NT2/D1 (cell line): ENCODE measurements at regions not wholly inside any gene's neighbourhood (a gene's known extent, or its start where the extent isn't known, plus 50 kb on each side); places are given as distances from the start of the nearest gene placed in this dataset.

Experiments
- DNase-seq: peaks from one replicate; pipeline ENCODE4 v3.0.0-alpha.2; 2011; ENCODE audit warnings: low read depth, low spot score
- H3K27me3 ChIP-seq: 2 replicates; pipeline ENCODE4 v1.6.0; 2011; ENCODE audit warnings: mild to moderate bottlenecking; ENCODE audit not compliant: insufficient read length, insufficient read depth
- H3K36me3 ChIP-seq: 2 replicates; pipeline ENCODE4 v1.6.1; 2011; ENCODE audit warnings: mild to moderate bottlenecking, low read length, mixed read lengths; ENCODE audit not compliant: insufficient read depth, insufficient read length
- H3K4me1 ChIP-seq: 2 replicates; pipeline ENCODE4 v1.5.1; 2011; ENCODE audit not compliant: insufficient read depth, insufficient read length
- H3K4me3 ChIP-seq: 2 replicates; pipeline ENCODE4 v1.5.1; 2011; ENCODE audit warnings: low read depth; ENCODE audit not compliant: insufficient read length
- H3K9ac ChIP-seq: 2 replicates; pipeline ENCODE4 v1.6.0; 2011; ENCODE audit warnings: low read depth; ENCODE audit not compliant: insufficient read length
- H3K9me3 ChIP-seq: 2 replicates; pipeline ENCODE4 v1.5.1; 2011; ENCODE audit warnings: mild to moderate bottlenecking, low read length; ENCODE audit not compliant: insufficient read depth
- SUZ12 ChIP-seq: IDR thresholded peaks from 2 replicates; pipeline ENCODE4 v1.6.1; 2011; ENCODE audit not compliant: insufficient read length, insufficient read depth; ENCODE audit errors: extremely low read depth
- YY1 ChIP-seq: IDR thresholded peaks from 2 replicates; pipeline ENCODE4 v1.6.1; 2011; ENCODE audit not compliant: insufficient read length, insufficient read depth
- ZNF274 ChIP-seq: IDR thresholded peaks from 2 replicates; pipeline ENCODE4 v1.6.1; 2011; ENCODE audit warnings: mild to moderate bottlenecking, low read depth, low read length

DNA sequence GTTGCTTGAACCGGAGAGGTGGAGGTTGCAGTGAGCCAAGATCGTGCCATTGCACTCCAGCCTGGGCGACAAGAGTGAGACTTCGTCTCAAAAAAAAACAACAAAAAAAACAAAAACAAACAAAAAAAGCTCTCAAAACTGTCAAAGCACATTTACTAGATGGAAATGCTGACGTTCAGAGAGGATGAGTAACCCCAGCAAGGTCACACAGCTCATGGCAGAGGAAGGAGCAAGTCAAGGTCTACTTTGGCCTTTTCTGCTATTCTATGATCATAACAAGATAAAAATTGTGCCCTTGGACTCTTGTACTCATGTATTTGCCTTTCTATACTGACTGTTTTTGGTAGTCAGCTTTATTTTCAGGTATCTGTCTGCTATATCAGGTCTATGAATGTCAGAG lies 109.5 kb downstream of the ARL6IP6 start:
- H3K4me1 ChIP-seq: no peaks in the 10 kb centered on the region
- DNase-seq: no peak
- H3K36me3 ChIP-seq: no peaks in the 10 kb centered on the region
- H3K9ac ChIP-seq: no peak overlapping the region
- no peaks in the 10 kb centered on the region for H3K9me3 ChIP-seq
- H3K27me3 ChIP-seq: no peaks in the 10 kb centered on the region
- TF ChIP-seq YY1: no peak
- H3K4me3 ChIP-seq: no peak overlapping the region

- H3K27me3 ChIP-seq: no peaks in the 10 kb centered on the region
- DNase-seq: no peak
- no peak for TF ChIP-seq ZNF274
- no peak for TF ChIP-seq SUZ12
- TF ChIP-seq YY1: no peak
- H3K4me1 ChIP-seq: no peaks in the 10 kb centered on the region
- H3K36me3 ChIP-seq: no peaks in the 10 kb centered on the region
- no peak overlapping the region for H3K4me3 ChIP-seq
- H3K9ac ChIP-seq: no peak overlapping the region
- no peaks in the 10 kb centered on the region for H3K9me3 ChIP-seq
Measured at GRCh38 chr2:152826581-152827279, 108.3 kb downstream of the ARL6IP6 start.

DNA sequence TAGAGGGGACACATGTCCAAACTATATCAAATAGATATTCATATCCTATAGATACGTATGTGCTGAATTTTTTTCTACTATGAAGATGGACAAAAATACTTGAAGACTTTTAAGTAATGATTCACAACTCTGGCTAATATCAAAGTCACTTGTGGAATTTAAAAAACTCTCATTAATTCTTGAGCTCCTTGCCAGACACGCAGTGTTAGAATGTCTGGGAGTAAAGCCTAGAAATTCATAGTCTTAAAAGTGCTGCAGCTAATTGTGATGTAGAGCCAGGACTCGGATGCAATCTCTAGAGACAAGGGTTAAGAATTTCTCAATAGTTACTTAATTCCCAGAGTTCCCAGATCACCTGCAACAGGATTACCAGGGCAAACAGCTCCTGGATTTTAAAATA lies 107.4 kb downstream of the ARL6IP6 start:
- no peak overlapping the region for H3K9ac ChIP-seq
- H3K4me1 ChIP-seq: no peaks in the 10 kb centered on the region
- no peak for DNase-seq
- no peak for TF ChIP-seq SUZ12
- no peak for TF ChIP-seq YY1
- TF ChIP-seq ZNF274: no peak
- no peak overlapping the region for H3K4me3 ChIP-seq
- no peaks in the 10 kb centered on the region for H3K36me3 ChIP-seq
- no peaks in the 10 kb centered on the region for H3K27me3 ChIP-seq
- H3K9me3 ChIP-seq: no peaks in the 10 kb centered on the region

DNA sequence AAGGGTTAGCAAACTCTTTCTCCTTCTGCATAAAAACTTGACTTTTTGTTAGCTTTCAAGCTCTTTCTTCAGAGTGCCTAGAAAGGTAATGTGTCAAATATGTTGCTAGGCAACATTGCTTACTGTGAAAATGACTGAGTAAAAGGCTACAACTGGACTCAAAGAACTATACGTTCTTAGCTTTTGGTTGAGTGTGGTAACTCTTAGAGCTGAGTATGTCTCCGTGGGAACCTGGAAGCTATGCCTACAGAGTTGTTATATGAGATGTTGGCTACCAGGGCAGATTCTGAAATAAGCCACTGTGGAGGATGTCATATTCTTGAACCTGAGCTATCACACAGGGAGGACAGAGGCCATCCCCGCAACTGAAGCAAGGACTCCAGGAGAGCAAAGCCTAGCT lies 105.5 kb downstream of the ARL6IP6 start:
- no peak for DNase-seq
- TF ChIP-seq SUZ12 (no peak), YY1 (no peak), ZNF274 (no peak)

GRCh38 chr2:152822676-152823075 lies 104.3 kb downstream of the ARL6IP6 start:
- H3K36me3 ChIP-seq: no peaks in the 10 kb centered on the region
- H3K4me1 ChIP-seq: no peaks in the 10 kb centered on the region
- H3K9me3 ChIP-seq: no peaks in the 10 kb centered on the region
- TF ChIP-seq YY1: no peak
- no peak for TF ChIP-seq SUZ12
- no peak for TF ChIP-seq ZNF274
- H3K27me3 ChIP-seq: no peaks in the 10 kb centered on the region
- no peak for DNase-seq
- H3K4me3 ChIP-seq: no peak overlapping the region
- H3K9ac ChIP-seq: no peak overlapping the region

More for the DNA sequence above, 105.5 kb downstream of the ARL6IP6 start:
- H3K9ac ChIP-seq: no peak overlapping the region
- no peak overlapping the region for H3K4me3 ChIP-seq
- no peaks in the 10 kb centered on the region for H3K9me3 ChIP-seq
- no peaks in the 10 kb centered on the region for H3K4me1 ChIP-seq
- no peaks in the 10 kb centered on the region for H3K27me3 ChIP-seq
- no peaks in the 10 kb centered on the region for H3K36me3 ChIP-seq

DNA sequence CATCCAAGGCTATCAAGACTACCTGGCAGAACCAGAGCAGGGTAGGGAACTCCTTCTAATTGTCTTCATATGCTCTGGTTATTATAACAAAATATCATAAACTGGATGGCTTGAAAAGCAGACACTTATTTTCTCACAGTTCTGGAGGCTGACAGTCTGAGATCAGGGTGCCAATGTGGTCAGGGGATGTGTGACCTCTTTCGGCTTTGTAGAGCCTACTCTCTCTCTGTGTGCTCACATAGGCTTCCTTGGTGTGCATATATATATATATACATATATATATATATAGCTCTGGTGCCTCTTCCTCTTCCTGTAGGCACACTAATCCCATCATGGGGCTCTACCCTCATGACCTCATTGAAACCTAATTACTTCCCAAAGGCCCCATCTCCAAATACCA lies 101.6 kb downstream of the ARL6IP6 start:
- H3K9ac ChIP-seq: no peak overlapping the region
- TF ChIP-seq YY1: no peak
- TF ChIP-seq ZNF274: no peak
- TF ChIP-seq SUZ12: no peak
- no peaks in the 10 kb centered on the region for H3K36me3 ChIP-seq
- H3K27me3 ChIP-seq: no peaks in the 10 kb centered on the region
- no peaks in the 10 kb centered on the region for H3K9me3 ChIP-seq
- no peaks in the 10 kb centered on the region for H3K4me1 ChIP-seq
- DNase-seq: no peak
- H3K4me3 ChIP-seq: no peak overlapping the region

DNA sequence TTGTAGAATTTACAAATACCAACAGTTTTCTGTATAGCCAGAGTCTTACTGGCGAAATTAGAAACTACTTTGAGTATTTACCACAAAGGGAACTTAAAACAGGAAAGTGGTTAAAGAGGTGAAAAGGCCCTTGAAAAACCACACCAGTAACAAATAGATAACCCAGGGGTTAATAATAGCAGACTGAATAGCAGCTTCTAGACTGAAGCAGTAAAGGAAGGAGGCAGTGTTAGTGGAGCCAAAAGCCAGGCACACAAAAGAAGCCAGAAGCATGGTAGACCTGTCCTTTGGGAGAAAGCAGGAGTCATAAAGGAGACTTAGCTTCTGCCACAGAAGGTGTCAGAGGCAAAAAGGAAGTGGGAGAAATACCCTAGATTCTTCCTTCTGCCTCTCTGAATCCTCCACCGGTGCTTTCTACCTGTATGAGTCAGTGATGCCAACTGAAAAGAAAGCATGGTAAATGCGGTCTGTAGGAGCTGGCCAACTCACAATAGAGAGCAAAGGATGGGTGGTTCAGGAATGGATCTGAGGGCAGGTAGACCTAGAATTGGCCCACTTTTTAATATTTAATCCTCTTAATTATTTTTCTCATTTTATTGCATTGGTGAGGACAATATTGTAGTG lies 97.3 kb downstream of the ARL6IP6 start:
- no peaks in the 10 kb centered on the region; the same call in none of the 2 replicates for H3K9me3 ChIP-seq
- TF ChIP-seq YY1: no peak
- H3K36me3 ChIP-seq: no peaks in the 10 kb centered on the region
- no peak overlapping the region for H3K9ac ChIP-seq
- no peak overlapping the region for H3K4me3 ChIP-seq
- H3K4me1 ChIP-seq: peaks cover 9% of the 10 kb centered on the region
- DNase-seq: no peak
- no peaks in the 10 kb centered on the region for H3K27me3 ChIP-seq
